Iris pigment epithelial cell (primary cell): ENCODE measurements at regions not wholly inside any gene's neighbourhood (a gene's known extent, or its start where the extent isn't known, plus 50 kb on each side); places are given as distances from the start of the nearest gene placed in this dataset.

Experiments used
- DNase-seq: peaks from one replicate; pipeline ENCODE4 v3.0.0-alpha.2; 2011; ENCODE audit warnings: low read depth

DNA sequence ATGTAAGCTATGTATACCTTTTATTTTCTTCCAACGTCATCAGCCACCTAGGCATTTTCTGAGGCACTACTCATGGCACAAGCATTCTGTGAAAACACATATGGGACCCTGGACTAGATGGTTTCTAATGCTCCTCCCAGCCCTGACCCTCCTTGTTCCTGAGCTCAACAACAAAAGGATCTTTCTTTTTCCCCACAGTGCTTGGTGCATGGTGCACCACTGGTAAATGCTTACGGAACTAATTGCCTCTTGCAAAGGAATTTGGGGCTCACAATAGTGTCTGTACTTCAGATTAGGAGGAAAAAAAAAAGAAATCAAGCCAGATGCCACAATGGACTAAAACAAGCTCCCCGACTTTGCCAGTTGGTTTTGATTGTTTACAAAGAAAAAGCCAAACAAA lies 390.5 kb downstream of the PLPP3 start:
- DNase-seq = no peak

DNA sequence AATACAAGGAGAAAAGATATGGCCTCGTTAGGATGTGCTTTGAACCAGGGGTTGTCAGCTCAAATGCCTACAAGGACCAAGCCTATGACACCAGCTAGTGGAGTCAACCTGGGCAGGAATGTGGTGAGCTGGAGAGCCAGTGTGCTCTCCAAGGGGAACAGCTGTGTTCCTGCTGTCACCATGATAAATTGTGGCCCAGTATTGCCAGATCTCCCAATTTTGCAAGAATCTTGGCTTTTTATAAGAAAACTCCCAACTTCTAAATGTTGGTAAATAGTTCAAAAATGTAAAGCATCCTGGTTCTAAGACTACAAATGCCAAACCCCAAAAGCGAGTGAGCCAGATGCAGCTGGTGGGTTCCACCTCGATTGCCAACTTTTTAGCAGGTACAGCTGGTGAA lies 391.1 kb downstream of the PLPP3 start:
- no peak for DNase-seq

DNA sequence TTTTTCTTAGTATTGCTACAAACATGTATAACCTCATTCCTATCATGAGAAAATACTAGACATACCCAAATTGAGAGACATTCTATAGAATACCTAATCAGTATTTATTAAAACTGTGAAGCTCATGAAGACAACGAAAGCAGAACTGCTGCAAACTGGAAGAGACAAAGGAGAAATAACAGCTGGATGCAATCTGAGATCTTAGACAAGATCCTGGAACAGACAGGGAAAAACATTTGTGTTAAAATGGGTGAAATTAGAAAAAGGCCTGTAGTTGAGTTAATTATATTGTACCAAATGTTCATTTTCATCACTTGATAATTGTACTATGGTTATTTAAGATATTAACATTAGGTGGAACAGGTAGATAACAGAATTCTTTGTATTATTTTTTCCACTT lies 392.0 kb downstream of the PLPP3 start:
- DNase-seq = no peak

DNA sequence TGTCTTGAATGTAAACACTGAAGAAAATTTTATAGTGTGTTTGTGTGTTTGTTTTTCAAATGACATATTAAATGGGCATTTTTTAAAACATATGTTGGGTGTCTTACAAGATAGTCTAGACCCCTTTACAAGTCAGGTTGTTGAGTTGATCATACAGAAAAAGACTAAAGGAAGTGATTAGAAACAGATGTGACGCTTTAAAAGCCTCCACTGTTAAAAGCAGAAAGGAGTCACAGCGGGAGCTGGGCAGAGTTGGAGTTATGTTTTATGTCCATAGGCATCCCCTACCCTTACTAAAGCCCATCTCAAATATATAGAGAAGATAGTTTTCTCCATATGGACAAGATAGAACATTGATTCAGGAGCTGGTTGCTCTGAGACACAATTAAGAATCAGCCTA lies 393.9 kb downstream of the PLPP3 start:
- DNase-seq = no peak

DNA sequence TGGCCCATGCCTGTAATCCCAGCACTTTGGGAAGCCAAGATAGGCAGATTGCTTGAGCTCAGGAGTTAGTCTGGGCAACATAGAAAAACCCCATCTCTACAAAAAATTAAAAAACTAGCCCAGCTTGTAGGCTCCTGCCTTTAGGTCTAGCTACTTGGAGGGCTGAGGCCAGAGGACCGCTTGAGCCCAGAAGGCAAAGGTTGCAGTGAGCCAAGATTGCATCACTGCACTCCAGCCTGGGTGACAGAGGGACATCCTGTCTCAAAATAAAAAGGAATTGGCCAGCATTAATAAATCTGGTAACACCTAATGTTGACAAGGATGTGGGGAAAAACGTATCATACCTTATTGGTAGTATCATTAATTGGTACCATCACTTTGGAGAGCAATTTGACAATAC lies 396.2 kb downstream of the PLPP3 start:
- no peak for DNase-seq

DNA sequence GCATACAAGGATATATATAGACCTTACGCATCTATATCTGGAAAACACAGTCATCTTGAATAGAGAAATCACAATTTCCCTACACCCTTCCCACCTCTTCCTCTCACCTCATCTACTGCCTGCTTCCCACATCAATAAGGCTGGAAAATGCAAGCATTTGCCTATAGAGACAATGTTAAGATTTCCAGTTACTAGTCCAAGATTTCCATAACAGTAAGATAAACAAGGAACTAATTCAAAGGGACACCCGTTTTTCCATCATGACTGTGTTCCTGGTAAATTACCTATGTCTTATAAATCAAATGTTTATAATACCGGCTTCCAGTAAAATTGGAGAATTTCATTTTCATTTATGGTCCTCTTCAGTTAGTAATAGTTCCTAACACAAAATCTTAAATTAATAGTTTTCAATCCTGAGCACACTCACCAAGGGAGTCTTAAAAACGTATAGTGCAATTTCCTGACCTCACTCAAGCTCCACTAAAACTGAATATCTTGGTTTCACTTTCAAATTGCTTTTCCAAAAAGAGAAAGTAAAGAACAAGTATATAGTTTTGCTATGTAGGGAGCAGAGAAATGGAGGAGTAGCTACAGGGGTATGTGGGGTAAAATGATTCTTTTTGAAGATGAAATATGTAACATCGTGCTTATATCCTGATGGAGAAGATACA lies 398.7 kb downstream of the PLPP3 start:
- no peak for DNase-seq

DNA sequence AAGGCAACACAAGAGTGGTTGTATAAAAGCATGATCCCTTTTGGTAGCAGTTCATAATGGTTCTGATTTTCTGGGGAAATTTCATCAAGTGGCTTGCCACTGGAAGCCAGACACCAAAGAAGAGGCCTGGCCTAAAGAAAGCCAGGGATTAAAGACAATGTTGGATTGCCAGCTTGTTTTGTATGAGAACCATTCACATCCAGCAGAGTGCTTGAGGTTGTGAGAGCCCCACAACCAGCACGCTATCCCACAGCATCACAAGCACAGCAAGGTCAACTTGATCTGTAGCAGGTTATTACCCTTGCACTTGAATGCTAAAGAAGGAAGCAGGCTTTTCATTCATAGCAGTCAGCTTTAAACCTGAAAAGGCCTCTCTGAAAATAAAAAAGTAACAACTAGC lies 399.8 kb downstream of the PLPP3 start:
- no peak for DNase-seq

DNA sequence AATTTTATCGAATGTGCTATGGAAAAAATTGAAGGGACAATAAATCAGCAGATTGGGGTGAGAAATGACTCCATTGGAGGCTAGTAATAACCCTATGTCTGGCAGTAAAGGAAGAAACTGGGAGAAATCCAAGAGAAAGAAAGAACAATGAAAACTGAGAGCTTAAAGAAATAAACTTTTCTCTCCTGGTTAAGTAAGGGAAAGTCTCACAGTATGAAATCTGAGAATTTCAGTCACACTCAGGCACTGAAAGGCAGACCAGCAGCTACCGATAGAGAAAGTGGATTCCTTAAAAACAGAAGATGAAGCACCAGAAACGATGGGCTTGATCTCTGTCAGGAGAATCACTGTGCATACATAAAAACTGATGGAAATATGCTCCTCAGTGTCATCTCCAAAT lies 404.2 kb downstream of the PLPP3 start:
- DNase-seq = no peak

DNA sequence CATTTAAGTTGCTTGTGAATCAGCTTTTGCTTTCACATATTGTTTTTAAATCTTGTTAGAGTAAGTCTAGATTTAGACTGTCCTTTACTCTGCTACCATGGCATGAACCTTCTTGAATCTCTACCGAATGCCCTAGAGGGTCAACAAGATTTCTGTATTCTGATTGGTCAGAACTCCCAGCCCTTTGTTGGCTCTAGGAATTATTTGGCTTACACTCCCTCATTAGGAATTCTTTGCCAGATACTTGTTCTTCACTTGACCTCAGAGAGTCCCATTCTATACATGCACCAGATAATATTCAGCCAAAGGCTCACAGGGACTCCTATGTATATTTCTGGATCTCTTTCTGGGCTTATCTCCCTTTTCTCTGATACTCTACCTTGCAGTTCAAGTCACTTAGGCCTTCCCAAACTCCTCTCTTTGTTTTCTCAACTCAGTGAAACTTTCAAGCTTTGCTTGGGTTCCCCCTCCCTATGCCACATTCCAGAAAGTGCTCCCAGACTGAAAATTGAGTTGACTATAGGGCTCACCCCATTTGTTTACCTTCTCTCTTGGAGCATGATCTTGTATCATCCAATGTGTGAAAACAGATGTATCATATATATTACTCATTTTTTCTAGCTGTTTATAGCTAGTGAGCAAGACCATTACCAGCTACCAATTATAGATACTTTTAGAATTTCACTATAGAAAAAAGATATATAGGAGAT lies 405.0 kb downstream of the PLPP3 start:
- no peak for DNase-seq

DNA sequence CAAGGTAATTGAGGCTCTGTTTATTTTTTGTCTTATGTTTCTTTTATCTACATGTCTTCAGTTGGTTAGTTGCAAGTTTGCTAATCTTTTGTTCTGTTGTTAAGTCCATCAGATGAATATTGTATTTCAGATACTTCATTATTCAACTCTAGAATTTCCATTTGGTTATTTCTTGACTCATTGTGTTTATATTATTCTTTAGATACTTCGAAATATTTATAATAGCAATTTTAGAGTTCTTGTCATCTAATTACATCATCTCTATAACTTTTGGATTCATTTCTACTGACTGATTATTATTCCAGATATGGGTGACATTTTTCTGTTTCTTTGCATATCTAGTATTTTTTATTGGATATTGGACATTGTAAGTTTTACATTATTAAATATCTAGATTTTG lies 405.6 kb downstream of the PLPP3 start:
- DNase-seq = no peak

DNA sequence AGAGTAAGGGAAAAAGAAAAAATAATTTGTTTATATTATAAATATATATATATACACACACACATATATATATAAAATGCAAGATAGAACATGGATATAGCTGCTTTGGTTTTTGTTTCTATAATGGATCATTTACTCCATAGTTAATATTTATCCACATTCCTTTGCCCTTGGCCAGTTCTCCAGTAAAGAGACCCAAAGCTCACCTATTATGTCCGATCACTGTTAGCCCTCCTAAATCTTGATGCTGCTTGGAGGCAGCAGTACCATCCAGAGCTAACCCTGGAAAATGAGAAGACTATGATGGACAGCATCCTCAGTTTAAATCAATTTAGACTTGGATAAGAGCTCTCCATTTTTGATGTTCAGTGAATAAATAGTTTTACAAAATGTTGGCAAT lies 407.7 kb downstream of the PLPP3 start:
- no peak for DNase-seq

DNA sequence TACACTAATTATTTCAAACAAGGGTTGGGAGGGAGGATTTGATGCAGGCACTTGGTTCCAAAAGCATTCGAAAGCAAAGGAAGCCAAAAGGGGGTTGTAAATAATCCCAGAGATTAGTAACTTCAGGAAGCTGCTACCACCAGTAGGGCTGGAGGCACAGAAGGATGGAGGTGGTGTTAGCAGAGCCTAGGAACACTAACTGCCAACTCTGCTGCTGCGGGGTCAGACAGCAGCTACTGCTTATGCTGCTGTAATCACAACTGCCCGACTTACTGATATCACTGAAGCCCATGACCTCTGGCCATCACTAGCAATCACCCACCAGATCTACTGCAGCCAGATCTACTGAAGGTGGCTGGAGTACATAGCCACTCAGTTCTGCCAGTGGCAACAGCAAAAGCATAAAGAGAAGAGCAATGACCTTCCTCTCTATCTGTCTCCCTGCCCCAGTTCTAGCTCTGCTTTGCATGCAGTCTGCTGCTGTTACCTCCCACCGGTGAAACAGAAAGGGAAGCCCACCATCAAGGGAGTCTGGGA lies 408.5 kb downstream of the PLPP3 start:
- no peak for DNase-seq

DNA sequence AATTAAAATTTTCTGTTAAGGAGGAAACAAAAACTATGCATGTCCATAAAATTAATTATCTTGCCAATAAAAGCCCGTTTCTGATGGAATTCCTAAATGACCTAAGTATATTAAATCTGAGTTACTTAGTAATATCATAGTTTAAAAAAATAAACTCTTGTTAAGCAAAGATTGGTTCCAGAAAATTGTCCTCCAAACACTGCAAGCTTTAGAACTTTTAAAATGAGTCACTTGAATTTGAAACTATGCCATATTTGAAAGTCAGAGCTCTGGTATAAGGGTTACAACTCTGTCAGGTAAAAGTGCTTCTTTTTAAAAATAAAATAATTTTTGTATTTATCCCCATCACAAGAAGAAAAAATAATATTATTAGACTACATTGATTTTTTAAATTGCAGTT lies 409.5 kb downstream of the PLPP3 start:
- DNase-seq = peak; percentile 4

DNA sequence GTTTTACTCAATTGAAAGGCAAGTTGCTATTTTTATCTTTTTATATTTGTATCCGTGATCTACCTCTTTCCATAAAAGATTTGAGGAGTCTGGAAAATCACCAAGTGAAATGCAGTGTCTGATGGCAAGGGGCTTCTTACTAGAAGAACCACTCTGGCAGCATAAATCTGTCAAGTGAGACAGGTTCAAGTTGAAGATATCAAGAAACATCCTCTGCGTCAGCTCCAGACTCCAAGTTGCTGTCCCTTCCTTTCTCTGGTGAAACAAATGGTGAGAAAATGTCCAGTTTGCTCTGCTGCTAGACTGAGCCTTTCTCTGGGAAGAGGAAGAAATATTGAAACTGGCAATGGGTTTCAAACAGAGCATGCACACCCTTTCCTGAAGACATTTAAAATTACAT lies 411.2 kb downstream of the PLPP3 start:
- DNase-seq = no peak

DNA sequence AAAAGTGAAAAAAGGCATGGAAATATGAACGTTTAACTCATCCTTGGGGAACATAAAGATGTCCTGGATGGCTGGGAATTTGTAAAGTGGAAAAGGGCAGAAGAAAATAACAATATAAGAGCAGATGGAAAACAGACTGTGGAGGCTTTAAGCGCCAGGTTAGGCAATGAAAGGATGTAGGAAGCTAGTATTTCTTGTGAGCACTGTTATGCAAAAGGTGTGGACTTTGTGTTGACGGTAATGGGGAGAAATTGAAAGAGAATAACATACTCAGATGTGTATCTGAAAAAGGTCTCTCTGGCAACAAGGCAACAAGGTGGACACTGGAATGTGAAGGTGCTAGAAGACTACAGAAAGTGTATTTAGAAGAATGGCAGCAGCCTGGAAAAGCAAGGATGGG lies 411.8 kb downstream of the PLPP3 start:
- no peak for DNase-seq

DNA sequence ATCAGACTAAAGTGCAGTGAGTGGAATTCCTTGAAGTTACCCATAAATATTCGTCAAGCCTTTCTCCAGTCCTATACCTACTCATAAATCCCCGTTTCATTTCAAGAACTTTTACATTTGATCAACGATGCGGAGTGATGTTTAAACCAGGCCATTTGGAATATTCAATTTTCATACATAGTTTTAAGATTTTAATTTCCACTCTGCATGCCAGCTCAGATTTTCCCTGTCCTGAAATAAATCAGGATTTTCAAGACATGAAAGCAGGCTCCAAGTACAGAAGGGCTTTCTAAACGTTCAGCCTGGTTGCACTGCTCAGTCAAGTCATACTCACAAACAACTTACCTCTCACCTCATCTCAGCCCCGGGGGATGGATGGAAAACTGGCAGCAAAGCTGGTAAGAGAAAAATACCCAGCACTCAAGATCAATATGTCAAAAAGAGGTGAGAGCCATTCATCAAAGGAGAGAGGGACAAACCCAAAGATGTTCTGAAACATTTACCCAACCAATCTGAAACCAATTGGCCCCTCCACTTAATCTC lies 418.5 kb downstream of the PLPP3 start:
- DNase-seq = no peak

DNA sequence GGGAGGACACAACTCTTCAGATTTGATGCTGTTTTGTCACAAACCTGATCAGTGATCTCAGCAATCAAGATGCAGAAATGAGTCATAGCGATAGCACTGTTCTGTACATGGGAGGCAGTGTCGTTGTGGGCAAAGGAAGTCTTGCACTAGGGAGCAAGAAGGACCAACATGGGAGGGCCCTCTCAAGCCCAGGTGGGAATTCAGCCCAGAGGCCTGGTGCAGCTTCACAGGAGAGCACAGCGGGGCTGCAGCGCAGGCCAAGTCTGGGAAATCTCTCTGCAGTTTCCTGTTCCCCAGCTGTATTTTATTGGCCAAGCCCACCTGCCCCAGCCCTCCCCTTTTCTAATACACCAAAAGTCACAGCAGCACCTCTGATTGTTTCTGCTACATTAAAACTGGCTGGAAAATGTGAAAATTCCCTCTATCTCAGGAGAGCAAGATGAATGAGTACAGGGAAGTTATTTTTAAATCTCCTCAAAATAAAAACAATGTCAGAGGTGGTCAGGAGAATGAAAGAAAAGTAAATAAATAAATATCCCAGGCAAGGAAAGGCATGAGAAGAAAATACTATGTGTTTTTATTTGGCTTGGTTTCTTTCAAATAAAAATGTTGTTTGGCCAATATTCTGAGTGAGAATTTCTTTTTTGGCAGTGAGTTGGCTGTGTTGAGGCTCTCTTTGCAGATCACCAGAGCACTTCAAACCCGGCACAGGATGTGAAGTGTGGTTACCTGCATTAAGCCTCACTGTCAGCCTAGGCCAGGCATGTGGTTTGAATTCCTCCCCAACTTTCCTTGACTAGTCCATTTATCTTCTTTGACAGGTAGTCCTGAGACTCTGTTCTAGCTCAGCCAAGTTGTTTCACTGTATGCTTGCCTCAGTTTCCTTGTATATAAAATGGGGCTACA lies 422.1 kb downstream of the PLPP3 start:
- DNase-seq = no peak

DNA sequence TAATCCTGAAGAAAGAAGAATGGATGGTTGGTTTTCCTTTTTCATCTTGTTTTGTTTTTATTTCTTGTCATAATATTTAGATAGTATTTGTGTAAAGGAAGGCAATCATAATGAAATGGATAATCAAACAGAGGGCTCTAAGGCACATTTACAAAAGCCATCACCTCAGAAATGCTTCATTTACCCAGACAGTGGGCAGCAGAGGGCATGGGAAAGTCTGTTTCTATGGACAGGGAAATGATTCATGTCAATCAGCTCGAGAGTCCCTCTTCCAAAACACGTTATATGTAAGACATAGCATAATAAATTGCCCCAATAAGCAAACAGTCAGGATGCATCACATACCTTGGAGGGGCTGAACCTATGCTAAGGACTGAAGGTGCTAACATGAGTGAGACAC lies 426.1 kb downstream of the PLPP3 start:
- DNase-seq = no peak

DNA sequence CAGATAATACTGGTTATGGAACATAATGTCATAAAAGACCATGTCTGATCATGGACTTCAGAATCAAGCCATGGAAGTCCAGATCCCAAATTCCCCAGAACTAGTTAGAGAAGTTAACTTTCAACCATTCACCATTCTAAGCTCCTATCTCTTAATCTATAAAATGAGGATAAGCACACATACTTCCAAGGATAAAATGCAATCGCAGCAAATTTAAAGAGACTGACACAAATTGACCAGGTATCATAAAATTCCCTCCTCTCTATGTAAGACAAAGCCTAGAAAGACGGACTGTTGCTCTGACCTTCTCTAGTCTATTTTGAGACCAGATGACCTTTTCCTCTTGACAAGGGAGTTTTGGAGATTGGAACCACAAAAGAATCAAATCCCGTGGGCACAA lies 426.7 kb downstream of the PLPP3 start:
- no peak for DNase-seq

DNA sequence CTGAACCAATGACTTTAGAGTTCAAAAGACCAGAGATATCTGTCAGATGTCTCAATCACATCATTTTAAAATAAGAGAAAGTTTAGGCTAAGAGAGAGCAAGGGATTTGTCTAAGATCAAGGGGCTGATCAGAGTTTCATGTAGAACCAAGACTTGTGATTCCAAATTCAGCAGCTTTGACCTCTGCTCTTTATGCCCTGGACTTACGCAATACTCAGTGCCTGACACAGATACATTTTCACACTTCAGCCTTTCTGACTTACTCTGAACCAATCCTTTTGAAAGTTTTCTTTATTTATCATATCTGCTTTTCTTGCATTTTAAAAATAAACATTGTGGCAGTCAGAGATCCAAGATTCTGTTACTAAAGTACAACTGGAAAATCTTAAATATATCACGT lies 428.0 kb downstream of the PLPP3 start:
- DNase-seq = no peak

DNA sequence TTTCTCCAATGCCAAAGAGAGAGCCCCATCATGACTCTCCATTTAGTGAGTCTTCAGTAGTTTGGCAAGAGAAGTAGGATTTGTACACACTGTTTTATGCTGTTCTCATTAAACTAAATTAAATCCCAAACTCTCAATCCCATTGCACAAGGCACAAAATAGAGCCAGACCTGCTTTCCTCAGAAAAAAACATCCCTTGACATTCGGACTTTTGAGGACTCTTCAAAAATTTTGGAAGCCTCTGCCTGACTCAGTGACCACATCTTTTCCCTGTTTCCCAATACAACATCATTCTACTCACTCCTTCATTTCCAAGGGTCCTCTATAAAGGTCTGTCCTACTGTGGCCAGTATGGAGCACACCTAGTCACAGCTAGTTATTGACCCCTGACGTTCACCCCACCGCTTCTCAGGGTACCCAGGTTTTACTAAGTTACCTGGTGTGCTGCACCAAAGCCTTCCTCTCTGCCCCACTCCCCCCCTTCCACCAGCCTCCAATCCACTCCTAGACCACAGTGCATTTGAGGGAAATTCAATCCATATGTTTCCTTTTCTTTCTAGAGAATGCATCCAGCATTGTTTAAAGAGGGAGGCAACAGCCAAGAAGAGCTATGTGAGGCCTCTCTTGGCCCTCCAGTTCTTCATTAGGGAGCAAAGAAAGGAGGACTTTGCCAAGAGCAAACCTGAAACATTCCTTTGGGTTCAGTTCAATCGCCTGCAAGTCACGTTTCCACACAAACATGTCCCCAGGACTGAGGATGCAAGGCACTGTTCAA lies 428.7 kb downstream of the PLPP3 start:
- no peak for DNase-seq

DNA sequence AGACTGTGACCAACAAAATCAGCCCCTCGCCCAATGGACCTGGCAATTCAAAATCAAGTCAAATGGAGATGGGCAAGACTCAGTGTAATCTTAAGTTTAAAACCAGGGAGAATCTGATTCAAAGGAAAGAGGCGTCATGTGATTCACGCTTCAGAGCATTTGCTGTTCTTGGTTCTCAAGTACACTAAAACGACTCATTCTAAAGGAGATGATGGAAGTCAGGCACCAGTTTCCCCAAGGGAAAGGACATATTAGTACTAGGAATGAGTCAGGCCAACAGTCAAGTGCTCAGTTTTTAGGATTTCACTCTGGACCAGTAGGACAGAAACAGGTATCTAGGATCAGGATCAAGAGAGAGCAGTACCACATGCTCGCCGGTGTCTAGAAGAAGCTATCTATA lies 429.6 kb downstream of the PLPP3 start:
- no peak for DNase-seq
